CD4-positive, alpha-beta T cell treated with Interleukin-15 for 4 hours (primary cell): ENCODE measurements at regions not wholly inside any gene's neighbourhood (a gene's known extent, or its start where the extent isn't known, plus 50 kb on each side); places are given as distances from the start of the nearest gene placed in this dataset.

Experiments used
- DNase-seq: peaks from one replicate; pipeline ENCODE4 v3.0.0-alpha.2; 2020; ENCODE audit warnings: low spot score

- no peak for DNase-seq
Observed at GRCh38 chr5:106205916-106206571, 1464.7 kb downstream of the EFNA5 start.

- no peak for DNase-seq
Observed at GRCh38 chr5:106202035-106202434, 1468.7 kb downstream of the EFNA5 start.

GRCh38 chr5:106200971-106201370 lies 1469.8 kb downstream of the EFNA5 start:
- no peak for DNase-seq

- no peak for DNase-seq
Observed at GRCh38 chr5:106195679-106196474, 1474.9 kb downstream of the EFNA5 start.

GRCh38 chr5:106189121-106189809 lies 1481.5 kb downstream of the EFNA5 start:
- no peak for DNase-seq

GRCh38 chr5:106185661-106186081 lies 1485.1 kb downstream of the EFNA5 start:
- no peak for DNase-seq

GRCh38 chr5:106174903-106175302 lies 1495.8 kb downstream of the EFNA5 start:
- no peak for DNase-seq

- DNase-seq, result no peak
Observed at GRCh38 chr5:106172681-106173532, 1497.8 kb downstream of the EFNA5 start.

GRCh38 chr5:106171708-106172107 lies 1499.0 kb downstream of the EFNA5 start:
- no peak for DNase-seq

GRCh38 chr5:106171132-106171531 lies 1499.6 kb downstream of the EFNA5 start:
- no peak for DNase-seq

GRCh38 chr5:106167766-106168165 lies 1503.0 kb downstream of the EFNA5 start:
- no peak for DNase-seq

GRCh38 chr5:106163233-106163632 lies 1507.5 kb downstream of the EFNA5 start:
- DNase-seq, result no peak

- DNase-seq, result no peak
Observed at GRCh38 chr5:106159616-106160015, 1511.1 kb downstream of the EFNA5 start.

- DNase-seq, result no peak
Observed at GRCh38 chr5:106154280-106154716, 1516.4 kb downstream of the EFNA5 start.

GRCh38 chr5:106152569-106152968 lies 1518.2 kb downstream of the EFNA5 start:
- no peak for DNase-seq

GRCh38 chr5:106142116-106142515 lies 1528.6 kb downstream of the EFNA5 start:
- no peak for DNase-seq

GRCh38 chr5:106140101-106140500 lies 1530.6 kb downstream of the EFNA5 start:
- no peak for DNase-seq

- no peak for DNase-seq
Observed at GRCh38 chr5:106136061-106136460, 1534.7 kb downstream of the EFNA5 start.

- DNase-seq, result no peak
Observed at GRCh38 chr5:106135473-106135872, 1535.3 kb downstream of the EFNA5 start.

GRCh38 chr5:106134549-106134948 lies 1536.2 kb downstream of the EFNA5 start:
- DNase-seq, result no peak

GRCh38 chr5:106127985-106128384 lies 1542.8 kb downstream of the EFNA5 start:
- no peak for DNase-seq

- no peak for DNase-seq
Observed at GRCh38 chr5:106127341-106127781, 1543.4 kb downstream of the EFNA5 start.
